Hepatocyte (in vitro differentiated cells): ENCODE measurements at regions not wholly inside any gene's neighbourhood (a gene's known extent, or its start where the extent isn't known, plus 50 kb on each side); places are given as distances from the start of the nearest gene placed in this dataset.

Source experiments
- DNase-seq: peaks from one replicate; pipeline ENCODE4 v3.0.0-alpha.2; 2016; ENCODE audit warnings: low spot score
- H2AFZ ChIP-seq: fragments of 200-600 bp; sonication (generic); 2 replicates; pipeline ENCODE4 v1.6.0; 2016; ENCODE audit warnings: antibody characterized with exemption, mild to moderate bottlenecking
- H3K27ac ChIP-seq: fragments of 200-600 bp; sonication (generic); 2 replicates; pipeline ENCODE4 v1.5.1; 2016; ENCODE audit warnings: mild to moderate bottlenecking
- H3K27me3 ChIP-seq: fragments of 200-600 bp; sonication (generic); 2 replicates; pipeline ENCODE4 v1.6.1; 2016
- H3K36me3 ChIP-seq: fragments of 200-600 bp; sonication (generic); replicated peaks from 2 replicates; pipeline ENCODE4 v1.5.1; 2016; ENCODE audit warnings: low read depth; ENCODE audit not compliant: insufficient read depth
- H3K4me1 ChIP-seq: fragments of 200-600 bp; sonication (generic); 2 replicates; pipeline ENCODE4 v1.5.1; 2016; ENCODE audit warnings: mild to moderate bottlenecking, moderate library complexity; ENCODE audit not compliant: insufficient read depth
- H3K4me2 ChIP-seq: fragments of 200-600 bp; sonication (generic); 2 replicates; pipeline ENCODE4 v1.6.0; 2016
- H3K4me3 ChIP-seq: fragments of 200-600 bp; sonication (generic); 2 replicates; pipeline ENCODE4 v1.5.1; 2016; ENCODE audit warnings: mild to moderate bottlenecking
- H3K79me2 ChIP-seq: fragments of 200-600 bp; sonication (generic); 2 replicates; pipeline ENCODE4 v1.6.0; 2017; ENCODE audit warnings: mild to moderate bottlenecking
- H3K9me2 ChIP-seq: fragments of 200-600 bp; sonication (generic); replicated peaks from 2 replicates; pipeline ENCODE4 v1.6.0; 2017; ENCODE audit warnings: mild to moderate bottlenecking; ENCODE audit not compliant: insufficient read depth
- H3K9me3 ChIP-seq: fragments of 200-600 bp; sonication (generic); 2 replicates; pipeline ENCODE4 v1.5.1; 2016; ENCODE audit warnings: low read depth, mild to moderate bottlenecking
- H4K20me1 ChIP-seq: fragments of 200-600 bp; sonication (generic); 2 replicates; pipeline ENCODE4 v1.6.0; 2016; ENCODE audit warnings: mild to moderate bottlenecking; ENCODE audit not compliant: insufficient read depth, poor library complexity, severe bottlenecking
- CTCF ChIP-seq: fragments of 200-600 bp; sonication (generic); IDR thresholded peaks from 2 replicates; pipeline ENCODE4 v1.5.1; 2016; ENCODE audit warnings: antibody characterized with exemption, mild to moderate bottlenecking; ENCODE audit not compliant: poor library complexity
- EZH2 ChIP-seq: fragments of 200-600 bp; sonication (generic); IDR thresholded peaks from 2 replicates; pipeline ENCODE4 v1.6.1; 2016; ENCODE audit warnings: antibody characterized with exemption, mild to moderate bottlenecking, borderline replicate concordance
- EZH2phosphoT487 ChIP-seq: fragments of 200-600 bp; sonication (generic); IDR thresholded peaks from one replicate; pipeline ENCODE4 v1.6.1; 2018; ENCODE audit warnings: antibody characterized with exemption, mild to moderate bottlenecking, low read depth, moderate library complexity; ENCODE audit not compliant: unreplicated experiment, severe bottlenecking
- WGBS: methylation state at CpG from one replicate; pipeline ENCODE4 v1.1.6; 2016; ENCODE audit warnings: low lambda C conversion rate; ENCODE audit errors: missing lambda C conversion rate; 5-methylcytosine and 5-hydroxymethylcytosine counted together

- Histone ChIP-seq H3K4me2 (no peak overlapping the region), H3K27me3 (no peaks in the 10 kb centered on the region), H3K36me3 (no peaks in the 10 kb centered on the region), H2AFZ (no peak overlapping the region), H3K4me1 (no peaks in the 10 kb centered on the region), H3K9me2 (peaks cover 4% of the 10 kb centered on the region), H3K4me3 (no peak overlapping the region), H3K79me2 (no peaks in the 10 kb centered on the region), H4K20me1 (no peaks in the 10 kb centered on the region), H3K27ac (no peak overlapping the region), H3K9me3 (no peaks in the 10 kb centered on the region)
- DNase-seq, result no peak
- no peak for TF ChIP-seq CTCF
- TF ChIP-seq EZH2, result no peak
- TF ChIP-seq EZH2phosphoT487, result no peak
Measured at GRCh38 chr1:72412286-72412685, 129.9 kb upstream of the NEGR1 start.

GRCh38 chr1:72399807-72400206, 117.5 kb upstream of the NEGR1 start:
- H3K4me3 ChIP-seq, result no peak overlapping the region
- TF ChIP-seq CTCF (no peak), EZH2phosphoT487 (no peak), EZH2 (no peak)
- H2AFZ ChIP-seq, result no peak overlapping the region
- H3K4me1 ChIP-seq, result no peaks in the 10 kb centered on the region
- H3K9me2 ChIP-seq, result no peaks in the 10 kb centered on the region
- H3K27ac ChIP-seq, result no peak overlapping the region
- WGBS, result 93% methylated on average over 2 of the region's 2 CpGs
- no peaks in the 10 kb centered on the region for H3K27me3 ChIP-seq
- H3K79me2 ChIP-seq, result no peaks in the 10 kb centered on the region
- H3K9me3 ChIP-seq, result no peaks in the 10 kb centered on the region
- H4K20me1 ChIP-seq, result no peaks in the 10 kb centered on the region
- H3K36me3 ChIP-seq, result no peaks in the 10 kb centered on the region
- no peak overlapping the region for H3K4me2 ChIP-seq
- no peak for DNase-seq

- Histone ChIP-seq H3K79me2 (no peaks in the 10 kb centered on the region), H3K36me3 (no peaks in the 10 kb centered on the region), H3K9me2 (no peaks in the 10 kb centered on the region), H3K4me1 (no peaks in the 10 kb centered on the region), H3K27ac (no peak overlapping the region), H3K9me3 (no peaks in the 10 kb centered on the region), H3K4me2 (no peak overlapping the region), H3K4me3 (no peak overlapping the region), H4K20me1 (no peaks in the 10 kb centered on the region), H3K27me3 (no peaks in the 10 kb centered on the region), H2AFZ (no peak overlapping the region)
- TF ChIP-seq CTCF, result no peak
- no peak for TF ChIP-seq EZH2phosphoT487
- TF ChIP-seq EZH2, result no peak
- no peak for DNase-seq
Measured at GRCh38 chr1:72397786-72398185, 115.4 kb upstream of the NEGR1 start.

- no peaks in the 10 kb centered on the region for H3K9me2 ChIP-seq
- no peaks in the 10 kb centered on the region for H3K36me3 ChIP-seq
- whole genome bisulfite sequencing, result 74% methylated on average over 3 of the region's 3 CpGs
- TF ChIP-seq CTCF, result no peak
- no peak for TF ChIP-seq EZH2phosphoT487
- TF ChIP-seq EZH2, result no peak
- H3K27ac ChIP-seq, result no peak overlapping the region
- H2AFZ ChIP-seq, result no peak overlapping the region
- no peaks in the 10 kb centered on the region for H3K79me2 ChIP-seq
- no peak overlapping the region for H3K4me2 ChIP-seq
- no peak overlapping the region for H3K4me3 ChIP-seq
- DNase-seq, result no peak
- no peaks in the 10 kb centered on the region for H3K4me1 ChIP-seq
- no peaks in the 10 kb centered on the region for H3K9me3 ChIP-seq
- H3K27me3 ChIP-seq, result no peaks in the 10 kb centered on the region
- no peaks in the 10 kb centered on the region for H4K20me1 ChIP-seq
Measured at GRCh38 chr1:72394457-72394856, 112.1 kb upstream of the NEGR1 start.
